ENCODE measurements at regions not wholly inside any gene's neighbourhood (a gene's known extent, or its start where the extent isn't known, plus 50 kb on each side); places are given as distances from the start of the nearest gene placed in this dataset.

DNA sequence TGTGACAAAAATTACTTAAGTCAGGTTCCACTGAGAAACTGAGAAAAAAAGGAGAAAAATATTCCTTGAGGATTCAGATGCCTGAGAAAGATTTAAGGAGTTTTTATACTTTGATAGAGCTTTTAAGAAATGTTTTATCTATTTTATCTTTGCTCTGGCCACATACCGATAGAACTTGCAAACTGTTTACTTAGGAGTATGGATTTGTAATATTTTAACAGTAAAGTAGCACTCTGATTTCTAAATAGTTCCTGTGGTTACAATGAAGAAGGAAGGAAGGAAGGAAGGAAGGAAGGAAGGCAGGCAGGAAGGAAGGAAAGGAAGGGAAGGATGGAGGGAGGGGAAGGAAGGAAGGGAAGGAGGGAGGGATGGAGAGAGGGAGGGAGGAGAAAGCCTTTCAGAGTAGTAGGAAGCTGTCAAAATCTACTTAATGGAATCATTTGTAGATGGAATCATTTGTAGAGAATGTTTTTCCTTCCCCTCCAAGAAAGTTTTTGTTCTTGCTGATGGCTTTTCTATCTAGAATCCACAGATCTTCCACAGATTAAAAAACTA is 489.0 kb upstream of the ANKRD30A start:
- Histone ChIP-seq H3K9me3 (ENCODE audit: control insufficient read depth, insufficient read depth, low read length) (no peaks in the 10 kb centered on the region), H3K9ac (ENCODE audit: low read depth, low read length) (no peak overlapping the region), H3K4me1 (ENCODE audit: insufficient read depth, low read length) (no peaks in the 10 kb centered on the region), H3K36me3 (ENCODE audit: insufficient read depth, low read length) (no peaks in the 10 kb centered on the region)

DNA sequence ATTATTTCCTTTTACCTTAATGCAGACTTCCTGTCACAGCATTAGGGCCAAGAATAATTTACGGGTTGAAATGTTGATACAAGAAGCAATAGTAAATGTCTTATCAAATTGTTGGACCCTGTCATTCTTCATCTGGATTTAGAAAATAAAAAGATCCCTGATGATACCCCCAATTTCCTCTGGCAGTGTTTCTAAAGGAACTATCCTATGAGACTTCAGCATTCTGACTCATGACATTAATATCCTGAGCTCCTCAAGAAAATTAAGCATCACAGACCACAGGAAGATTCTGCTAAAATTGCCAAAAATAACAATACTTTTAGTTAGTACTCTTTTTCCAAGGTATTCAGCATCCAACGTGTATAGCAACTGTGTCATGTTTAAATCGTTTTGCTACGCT is 490.5 kb upstream of the ANKRD30A start:
- no peaks in the 10 kb centered on the region for H3K9me3 ChIP-seq (ENCODE audit: control insufficient read depth, insufficient read depth, low read length)
- H3K9ac ChIP-seq (ENCODE audit: low read depth, low read length) = no peak overlapping the region
- H3K36me3 ChIP-seq (ENCODE audit: insufficient read depth, low read length) = no peaks in the 10 kb centered on the region
- no peaks in the 10 kb centered on the region for H3K4me1 ChIP-seq (ENCODE audit: insufficient read depth, low read length)

DNA sequence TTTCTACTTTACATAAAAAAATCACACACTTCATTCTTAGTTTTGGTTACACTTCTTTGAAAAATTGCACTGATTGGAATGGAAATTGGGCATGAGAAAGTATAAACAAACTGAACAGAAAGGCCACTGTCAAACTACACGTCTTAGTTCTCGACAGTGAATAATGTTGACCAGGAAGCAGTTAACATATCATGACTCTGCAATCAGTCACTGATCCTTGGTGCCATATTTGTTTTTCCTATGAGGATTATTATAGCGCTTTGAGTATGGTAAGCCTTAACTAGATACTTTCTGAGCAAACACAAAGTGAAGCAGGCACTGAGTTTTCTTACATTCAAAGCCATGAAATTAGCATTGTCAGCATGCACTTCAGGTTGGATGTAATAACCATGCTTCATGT is 495.1 kb upstream of the ANKRD30A start:
- Histone ChIP-seq H3K4me1 (ENCODE audit: insufficient read depth, low read length) (no peaks in the 10 kb centered on the region), H3K9ac (ENCODE audit: low read depth, low read length) (no peak overlapping the region), H3K9me3 (ENCODE audit: control insufficient read depth, insufficient read depth, low read length) (no peaks in the 10 kb centered on the region), H3K36me3 (ENCODE audit: insufficient read depth, low read length) (no peaks in the 10 kb centered on the region)

DNA sequence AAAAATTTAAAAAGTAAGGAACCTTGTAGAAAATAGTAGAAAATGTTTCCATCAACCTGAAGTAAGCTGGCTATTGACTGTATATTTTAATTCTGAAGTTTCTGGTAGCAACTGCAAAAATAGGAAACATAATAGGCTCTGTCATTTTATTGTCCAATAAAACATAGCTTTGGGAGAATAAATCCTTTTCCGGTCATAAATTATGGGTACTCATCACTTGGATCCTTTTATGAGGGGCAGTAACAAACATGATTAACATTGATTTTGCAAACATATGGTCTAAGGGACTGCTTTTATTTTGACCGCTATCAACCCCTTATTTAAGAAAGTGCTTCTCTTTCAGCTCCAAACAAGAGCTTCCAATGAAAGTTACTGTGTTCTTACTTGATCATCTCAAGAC is 495.9 kb upstream of the ANKRD30A start:
- no peak overlapping the region for H3K9ac ChIP-seq (ENCODE audit: low read depth, low read length)
- no peaks in the 10 kb centered on the region for H3K9me3 ChIP-seq (ENCODE audit: control insufficient read depth, insufficient read depth, low read length)
- no peaks in the 10 kb centered on the region for H3K4me1 ChIP-seq (ENCODE audit: insufficient read depth, low read length)
- H3K36me3 ChIP-seq (ENCODE audit: insufficient read depth, low read length) = no peaks in the 10 kb centered on the region

DNA sequence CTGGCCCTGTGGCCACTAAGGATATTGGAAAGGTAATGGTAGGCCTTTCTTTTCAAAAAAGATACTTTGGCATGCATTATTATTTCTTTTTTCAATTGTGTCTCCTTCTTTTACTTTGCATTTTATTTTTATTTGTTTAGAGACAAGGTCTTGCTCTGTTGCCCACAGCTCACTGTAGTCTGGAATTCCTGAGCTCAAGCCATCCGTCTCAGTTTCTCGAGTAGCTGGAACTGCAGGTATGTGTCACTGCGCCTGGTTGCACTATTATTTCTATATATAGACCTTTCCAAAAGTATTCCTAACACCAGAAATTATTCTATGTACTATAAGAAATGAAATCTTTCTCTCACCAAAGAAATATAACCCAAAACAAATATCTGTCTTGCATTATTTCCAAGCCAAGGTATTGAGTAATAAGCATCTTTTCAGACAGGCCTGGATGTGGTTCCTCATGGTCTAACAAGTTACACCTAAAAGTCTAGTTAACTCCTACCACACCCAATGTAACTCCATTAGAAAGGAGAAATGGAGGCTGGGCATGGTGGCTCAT is 500.8 kb upstream of the ANKRD30A start:
- H3K9me3 ChIP-seq (ENCODE audit: control insufficient read depth, insufficient read depth, low read length) = peaks cover 3% of the 10 kb centered on the region; the same call in 1 of the 2 replicates
- no peak overlapping the region for H3K9ac ChIP-seq (ENCODE audit: low read depth, low read length)
- H3K36me3 ChIP-seq (ENCODE audit: insufficient read depth, low read length) = no peaks in the 10 kb centered on the region
- H3K4me1 ChIP-seq (ENCODE audit: insufficient read depth, low read length) = no peaks in the 10 kb centered on the region

DNA sequence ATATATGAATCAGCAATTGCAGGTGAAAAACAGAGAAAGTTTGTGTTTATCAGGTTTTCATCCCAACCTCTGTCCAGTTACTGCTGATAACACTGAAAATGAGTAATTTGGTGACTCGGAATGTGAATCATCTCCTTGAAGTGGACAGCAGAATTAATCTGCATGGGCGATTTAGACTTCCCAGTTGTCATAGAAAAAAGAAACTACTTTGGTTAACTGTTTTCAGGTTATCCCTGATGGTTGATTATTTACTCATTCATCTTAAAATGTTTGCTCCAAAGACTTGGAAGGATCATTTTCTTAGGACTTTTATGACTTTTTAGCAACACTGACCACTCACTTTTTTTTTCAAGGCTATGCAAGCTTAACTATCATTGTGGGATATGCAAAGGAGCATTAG is 504.1 kb upstream of the ANKRD30A start:
- H3K9ac ChIP-seq (ENCODE audit: low read depth, low read length) = no peak overlapping the region

DNA sequence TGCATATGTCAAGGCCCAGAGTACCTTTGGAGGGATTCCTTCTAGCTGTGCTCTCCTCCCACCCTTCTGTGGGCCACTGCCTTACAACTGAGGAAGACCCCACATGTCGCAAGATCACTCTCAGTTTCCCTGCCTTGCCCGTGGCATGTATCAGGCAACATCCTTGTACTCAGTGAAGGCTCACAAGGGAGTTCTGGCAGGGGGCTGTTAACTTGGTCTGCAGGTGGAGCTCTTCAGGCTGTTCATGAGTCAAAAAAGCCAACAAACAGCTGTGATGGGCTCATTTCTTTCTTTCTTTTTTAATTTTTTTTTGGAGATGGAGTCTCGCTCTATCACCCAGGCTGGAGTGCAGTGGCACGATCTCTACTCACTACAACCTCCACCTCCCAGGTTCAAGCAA is 513.0 kb upstream of the ANKRD30A start:
- H3K4me1 ChIP-seq (ENCODE audit: insufficient read depth, low read length) = no peaks in the 10 kb centered on the region
- no peaks in the 10 kb centered on the region for H3K9me3 ChIP-seq (ENCODE audit: control insufficient read depth, insufficient read depth, low read length)
- H3K9ac ChIP-seq (ENCODE audit: low read depth, low read length) = no peak overlapping the region
- H3K36me3 ChIP-seq (ENCODE audit: insufficient read depth, low read length) = no peaks in the 10 kb centered on the region

More for the DNA sequence above, 504.1 kb upstream of the ANKRD30A start:
- Histone ChIP-seq H3K4me1 (ENCODE audit: insufficient read depth, low read length) (no peaks in the 10 kb centered on the region), H3K36me3 (ENCODE audit: insufficient read depth, low read length) (no peaks in the 10 kb centered on the region), H3K9me3 (ENCODE audit: control insufficient read depth, insufficient read depth, low read length) (peaks cover 3% of the 10 kb centered on the region; the same call in 1 of the 2 replicates)

DNA sequence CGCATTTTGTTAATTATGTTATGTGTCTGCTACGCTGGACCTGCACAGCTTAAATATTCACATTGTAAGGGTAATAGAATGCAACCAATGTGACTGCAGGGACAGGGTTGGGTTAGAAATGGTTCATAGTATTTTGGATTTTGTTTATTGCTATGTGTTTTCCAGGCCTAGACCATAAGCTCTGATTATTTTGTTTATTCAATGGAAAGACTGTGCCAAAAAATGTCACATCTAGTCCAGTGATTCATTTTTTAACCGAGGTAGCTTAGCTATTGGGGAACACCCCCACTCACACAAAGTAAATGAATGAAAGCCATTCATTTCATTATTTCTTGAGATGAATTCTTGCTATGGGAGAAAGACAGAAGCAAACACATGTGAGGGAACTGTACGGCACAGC is 516.5 kb upstream of the ANKRD30A start:
- no peak overlapping the region for H3K9ac ChIP-seq (ENCODE audit: low read depth, low read length)
- H3K4me1 ChIP-seq (ENCODE audit: insufficient read depth, low read length) = no peaks in the 10 kb centered on the region
- no peaks in the 10 kb centered on the region for H3K9me3 ChIP-seq (ENCODE audit: control insufficient read depth, insufficient read depth, low read length)
- no peaks in the 10 kb centered on the region for H3K36me3 ChIP-seq (ENCODE audit: insufficient read depth, low read length)

DNA sequence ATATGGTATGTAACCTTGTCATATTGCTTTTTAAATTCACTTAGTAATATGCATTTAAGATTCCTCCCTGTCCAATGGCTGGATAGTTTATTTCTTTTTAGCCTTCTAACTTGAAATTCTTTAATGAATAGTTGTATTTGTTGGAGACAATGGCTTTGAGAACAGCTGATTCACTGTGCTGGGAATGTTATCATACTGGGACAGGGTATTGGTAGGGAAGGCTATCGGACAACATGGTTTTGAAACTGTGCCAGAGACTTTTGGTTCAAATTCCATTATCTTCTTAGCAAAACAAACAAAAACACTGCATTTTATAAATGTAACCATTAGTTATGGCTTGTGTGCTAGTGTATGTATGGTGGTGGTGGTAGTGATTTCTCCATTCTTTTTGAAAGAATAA is 517.1 kb upstream of the ANKRD30A start:
- no peaks in the 10 kb centered on the region for H3K9me3 ChIP-seq (ENCODE audit: control insufficient read depth, insufficient read depth, low read length)
- no peaks in the 10 kb centered on the region for H3K4me1 ChIP-seq (ENCODE audit: insufficient read depth, low read length)
- H3K9ac ChIP-seq (ENCODE audit: low read depth, low read length) = no peak overlapping the region
- no peaks in the 10 kb centered on the region for H3K36me3 ChIP-seq (ENCODE audit: insufficient read depth, low read length)

DNA sequence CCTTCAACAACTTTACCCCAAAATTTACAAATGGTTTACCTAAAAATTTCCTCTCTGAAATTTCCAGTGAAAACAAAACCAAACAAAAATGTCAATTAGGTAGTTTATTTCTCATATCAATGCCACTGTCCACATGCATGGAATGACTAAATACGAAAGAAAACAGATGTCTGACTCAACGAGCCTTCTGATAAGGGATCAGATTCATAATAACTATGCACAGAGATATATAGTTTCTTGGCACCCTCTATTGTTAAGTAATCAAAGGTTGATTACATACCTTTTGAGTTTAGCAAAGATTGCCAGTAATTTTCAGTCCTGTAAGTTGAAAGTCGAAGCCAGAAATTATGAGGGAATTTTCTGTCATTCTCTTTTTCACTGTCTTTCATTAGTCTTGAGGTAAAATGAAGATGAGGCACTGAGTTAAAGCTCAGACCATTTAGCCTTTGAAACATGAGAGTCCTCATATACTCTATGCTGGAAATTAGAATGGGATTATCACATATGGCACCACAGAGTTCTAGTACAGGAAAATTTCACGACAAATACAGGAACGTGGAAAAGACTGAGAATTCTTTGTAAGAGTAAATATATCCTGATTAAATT is 519.1 kb upstream of the ANKRD30A start:
- H3K9me3 ChIP-seq (ENCODE audit: control insufficient read depth, insufficient read depth, low read length) = no peaks in the 10 kb centered on the region
- H3K4me1 ChIP-seq (ENCODE audit: insufficient read depth, low read length) = no peaks in the 10 kb centered on the region
- no peak overlapping the region for H3K9ac ChIP-seq (ENCODE audit: low read depth, low read length)
- no peaks in the 10 kb centered on the region for H3K36me3 ChIP-seq (ENCODE audit: insufficient read depth, low read length)

DNA sequence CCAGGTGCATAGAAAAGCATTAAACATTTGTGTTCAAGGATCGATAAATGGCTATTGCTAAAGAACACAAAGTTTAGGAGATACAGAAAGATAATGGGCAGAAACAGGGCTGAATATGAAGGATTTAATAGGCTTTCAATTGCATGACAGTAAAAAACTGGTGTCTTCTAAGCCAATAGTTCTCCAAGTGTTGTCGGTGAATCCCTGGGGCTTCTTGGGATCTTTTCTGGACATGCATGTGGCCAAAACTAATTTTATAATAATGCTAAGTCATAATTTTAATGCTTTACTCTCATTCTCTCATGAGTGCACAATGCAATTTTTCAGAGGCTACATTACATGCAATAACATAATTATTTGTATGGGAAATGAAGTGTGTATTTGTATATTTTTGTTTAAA is 521.1 kb upstream of the ANKRD30A start:
- Histone ChIP-seq H3K9me3 (ENCODE audit: control insufficient read depth, insufficient read depth, low read length) (no peaks in the 10 kb centered on the region), H3K4me1 (ENCODE audit: insufficient read depth, low read length) (no peaks in the 10 kb centered on the region), H3K9ac (ENCODE audit: low read depth, low read length) (no peak overlapping the region), H3K36me3 (ENCODE audit: insufficient read depth, low read length) (no peaks in the 10 kb centered on the region)

DNA sequence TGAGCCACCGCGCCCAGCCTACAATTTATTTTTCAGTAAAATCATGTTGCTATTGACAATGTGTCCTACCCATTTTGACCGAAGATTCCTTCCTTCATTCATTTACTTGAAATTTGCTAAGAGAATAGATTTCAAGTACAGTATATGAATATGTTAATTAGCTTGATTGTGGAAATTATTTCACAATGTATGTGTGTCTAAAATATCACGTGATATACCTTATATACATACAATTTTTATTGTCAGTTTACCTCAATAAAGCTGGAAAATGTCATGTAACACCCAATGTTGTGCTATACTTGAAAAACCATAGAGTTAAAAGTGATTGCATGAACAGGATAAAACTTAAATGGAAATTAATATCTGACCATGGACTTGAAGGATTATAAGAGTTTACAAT is 521.7 kb upstream of the ANKRD30A start:
- H3K9me3 ChIP-seq (ENCODE audit: control insufficient read depth, insufficient read depth, low read length) = no peaks in the 10 kb centered on the region
- H3K36me3 ChIP-seq (ENCODE audit: insufficient read depth, low read length) = no peaks in the 10 kb centered on the region
- H3K4me1 ChIP-seq (ENCODE audit: insufficient read depth, low read length) = no peaks in the 10 kb centered on the region
- no peak overlapping the region for H3K9ac ChIP-seq (ENCODE audit: low read depth, low read length)

DNA sequence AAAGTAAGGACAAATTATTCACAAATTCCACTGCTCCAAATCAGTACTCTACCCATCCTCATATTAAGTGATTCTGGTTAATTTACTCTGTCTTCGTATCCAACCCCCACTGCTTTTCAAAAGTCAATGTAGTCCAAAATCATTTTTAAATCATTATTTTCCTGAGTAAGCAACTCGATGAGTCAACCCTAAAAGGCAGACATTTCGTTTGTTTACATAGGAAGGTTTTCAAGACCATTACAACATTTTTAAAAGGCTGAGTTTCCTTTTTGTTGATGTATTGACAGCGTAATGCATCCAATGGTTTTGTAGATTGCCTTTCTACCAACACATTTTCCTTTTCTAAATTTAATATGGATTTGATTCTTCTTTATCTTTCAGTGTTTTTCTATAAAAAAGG is 523.0 kb upstream of the ANKRD30A start:
- Histone ChIP-seq H3K4me1 (ENCODE audit: insufficient read depth, low read length) (no peaks in the 10 kb centered on the region), H3K9ac (ENCODE audit: low read depth, low read length) (no peak overlapping the region), H3K9me3 (ENCODE audit: control insufficient read depth, insufficient read depth, low read length) (no peaks in the 10 kb centered on the region), H3K36me3 (ENCODE audit: insufficient read depth, low read length) (no peaks in the 10 kb centered on the region)

DNA sequence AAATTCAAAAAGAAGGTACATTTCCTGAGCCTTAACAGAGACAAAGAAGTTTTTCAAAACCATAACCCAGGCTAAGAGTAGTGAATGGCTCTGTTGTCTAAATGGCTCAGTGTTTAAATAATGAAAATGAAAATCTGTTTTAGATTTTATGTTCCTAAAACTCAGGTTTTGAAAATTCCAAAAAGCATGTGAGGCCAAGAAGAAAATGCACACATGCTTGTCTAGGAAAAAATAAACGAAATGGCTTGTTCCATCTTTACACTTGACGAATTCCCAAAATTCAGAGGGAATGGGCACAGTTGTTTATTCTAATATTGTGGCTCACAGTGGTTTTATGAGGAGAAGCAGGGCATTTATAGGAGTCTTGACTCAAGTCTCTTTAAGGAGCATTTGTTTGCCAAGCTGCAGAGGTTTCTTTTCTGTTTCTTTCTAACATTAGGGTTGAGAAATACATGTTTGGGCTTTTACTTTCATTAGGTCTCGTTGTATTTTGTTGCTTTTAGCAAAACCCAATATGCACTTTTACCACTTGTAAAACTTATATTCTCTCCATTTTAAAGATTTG is 527.6 kb upstream of the ANKRD30A start:
- H3K4me1 ChIP-seq (ENCODE audit: insufficient read depth, low read length) = no peaks in the 10 kb centered on the region
- no peak overlapping the region for H3K9ac ChIP-seq (ENCODE audit: low read depth, low read length)
- H3K36me3 ChIP-seq (ENCODE audit: insufficient read depth, low read length) = no peaks in the 10 kb centered on the region
- H3K9me3 ChIP-seq (ENCODE audit: control insufficient read depth, insufficient read depth, low read length) = no peaks in the 10 kb centered on the region

DNA sequence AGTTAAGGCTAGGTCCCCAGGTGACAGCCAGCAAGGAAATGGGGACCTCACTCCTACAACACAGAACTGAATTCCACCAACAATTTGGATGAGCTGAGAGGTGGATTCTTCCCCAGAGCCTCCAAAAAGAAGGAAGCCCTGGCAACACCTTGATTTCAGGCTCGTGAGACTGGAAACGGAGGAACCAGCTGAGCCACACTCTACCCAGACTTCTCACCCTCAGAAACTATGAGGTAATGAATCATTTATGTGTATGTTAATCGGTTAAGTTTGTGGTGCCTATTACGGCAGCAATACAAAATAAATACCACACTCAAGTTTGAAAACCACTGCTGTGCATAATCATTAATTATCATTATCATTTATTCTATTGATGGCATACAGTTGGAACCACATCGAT is 532.4 kb upstream of the ANKRD30A start:
- no peaks in the 10 kb centered on the region for H3K4me1 ChIP-seq (ENCODE audit: insufficient read depth, low read length)
- no peaks in the 10 kb centered on the region for H3K36me3 ChIP-seq (ENCODE audit: insufficient read depth, low read length)
- no peaks in the 10 kb centered on the region for H3K9me3 ChIP-seq (ENCODE audit: control insufficient read depth, insufficient read depth, low read length)
- no peak overlapping the region for H3K9ac ChIP-seq (ENCODE audit: low read depth, low read length)
